ENCODE measurements at regions not wholly inside any gene's neighbourhood (a gene's known extent, or its start where the extent isn't known, plus 50 kb on each side); places are given as distances from the start of the nearest gene placed in this dataset.

DNA sequence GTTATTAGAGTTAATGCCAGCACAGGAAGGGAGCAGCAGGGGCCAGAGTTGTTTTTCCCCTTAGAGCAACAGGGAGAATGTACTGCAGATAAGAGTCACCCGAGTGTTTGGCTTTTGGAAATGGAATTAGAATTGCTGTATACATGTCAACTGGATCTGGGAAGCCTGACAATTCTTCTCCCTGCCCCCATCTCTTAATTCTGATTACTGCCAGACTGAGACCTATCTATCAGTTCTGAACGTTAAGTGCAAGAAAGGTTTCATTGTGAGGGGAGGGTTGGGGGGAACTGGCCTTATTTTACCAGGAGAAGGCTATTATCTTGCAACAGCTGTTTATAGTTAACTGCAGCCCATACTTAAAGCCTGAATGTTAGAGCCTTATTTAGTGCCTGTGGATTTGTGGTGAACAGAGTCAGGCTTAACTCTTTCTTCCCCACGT lies 424.5 kb upstream of the CDH11 start:
- no peak for DNase-seq (ENCODE audit: low spot score)

DNA sequence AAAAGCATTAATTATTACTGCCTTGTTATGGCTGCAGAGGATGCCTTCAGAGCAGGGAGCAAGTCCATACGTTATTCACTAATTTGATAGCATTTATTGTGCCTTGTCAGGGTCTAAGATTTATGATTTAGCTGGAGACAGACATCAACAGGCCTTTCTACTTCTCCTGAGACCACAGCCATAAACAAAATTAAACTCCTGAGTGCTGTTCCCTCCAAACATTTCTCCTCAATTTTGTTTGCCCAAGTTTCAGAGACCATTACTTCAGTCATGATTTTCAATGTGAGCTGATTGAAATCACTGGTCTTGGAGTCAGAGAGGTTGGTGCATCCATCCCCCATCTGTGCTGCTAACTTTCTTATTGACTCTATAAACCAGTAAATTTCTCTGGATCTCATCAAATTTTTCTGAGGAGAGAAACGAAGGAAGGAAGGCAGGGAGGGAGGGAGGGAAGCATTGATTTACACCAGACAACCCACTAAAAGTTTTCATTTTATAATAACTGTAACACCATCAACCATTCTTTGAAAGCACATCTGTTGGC lies 423.6 kb upstream of the CDH11 start:
- DNase-seq (ENCODE audit: low spot score), result no peak

DNA sequence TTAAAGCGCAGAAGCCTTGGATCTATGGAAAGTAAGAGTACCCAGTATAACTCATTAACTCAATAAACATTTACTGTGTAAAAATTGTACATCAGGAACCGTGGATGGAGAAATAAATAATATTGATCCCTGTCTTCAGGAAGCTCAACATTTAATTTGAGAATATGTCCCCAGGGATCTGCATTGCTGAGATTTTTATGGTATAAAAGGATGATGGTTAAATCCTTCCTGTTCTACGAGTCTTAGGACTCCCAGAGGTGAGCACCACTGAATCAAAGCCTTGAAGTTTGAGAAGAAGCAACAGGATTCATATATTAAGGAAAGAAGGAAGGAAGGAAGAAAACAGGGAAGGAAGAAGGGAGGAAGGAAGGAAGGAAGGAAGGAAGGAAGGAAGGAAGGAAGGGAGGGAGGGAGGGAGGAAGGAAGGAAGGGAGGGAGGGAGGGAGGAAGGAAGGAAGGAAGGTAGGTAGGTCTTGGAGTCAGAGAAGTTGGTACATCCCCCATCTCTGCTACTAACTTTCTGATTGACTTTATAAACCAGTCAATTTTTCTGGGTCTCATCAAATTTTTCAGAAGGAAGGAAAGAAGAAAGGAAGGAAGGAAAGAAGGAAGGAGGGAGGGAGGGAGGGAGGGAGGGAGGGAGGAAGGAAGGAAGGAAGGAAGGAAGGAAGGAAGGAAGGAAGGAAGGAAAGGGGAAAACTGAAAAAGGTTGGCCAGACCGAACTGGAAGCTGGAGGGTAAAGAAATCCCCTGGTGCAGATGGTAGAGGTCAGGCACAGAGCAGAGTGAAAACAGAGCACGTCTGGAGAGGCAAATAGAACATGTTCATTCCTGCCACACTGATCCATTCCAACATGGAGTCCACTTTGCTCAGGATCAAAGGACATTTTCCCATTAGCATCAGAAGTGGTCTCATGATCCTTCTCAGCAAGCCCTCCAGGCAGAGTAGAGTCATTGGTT lies 422.2 kb upstream of the CDH11 start:
- DNase-seq (ENCODE audit: low spot score), result no peak

DNA sequence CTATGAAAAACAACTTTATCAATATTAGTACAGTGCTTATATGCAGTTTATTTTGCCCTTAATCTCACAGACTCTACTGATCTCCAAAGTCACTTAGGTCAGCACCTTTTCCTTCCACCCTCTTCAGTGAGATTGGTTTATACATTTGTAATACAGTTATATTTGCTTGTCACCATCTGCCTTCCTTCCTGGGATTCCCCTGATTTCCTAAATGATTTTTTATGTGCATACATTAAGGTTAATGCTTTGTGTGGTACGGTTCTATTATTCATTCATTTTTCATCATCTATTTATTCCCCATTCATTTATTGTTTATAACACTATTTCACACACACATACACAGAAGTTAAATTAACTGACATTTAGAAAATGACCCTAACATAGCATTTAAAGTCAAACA lies 419.8 kb upstream of the CDH11 start:
- no peak for DNase-seq (ENCODE audit: low spot score)

DNA sequence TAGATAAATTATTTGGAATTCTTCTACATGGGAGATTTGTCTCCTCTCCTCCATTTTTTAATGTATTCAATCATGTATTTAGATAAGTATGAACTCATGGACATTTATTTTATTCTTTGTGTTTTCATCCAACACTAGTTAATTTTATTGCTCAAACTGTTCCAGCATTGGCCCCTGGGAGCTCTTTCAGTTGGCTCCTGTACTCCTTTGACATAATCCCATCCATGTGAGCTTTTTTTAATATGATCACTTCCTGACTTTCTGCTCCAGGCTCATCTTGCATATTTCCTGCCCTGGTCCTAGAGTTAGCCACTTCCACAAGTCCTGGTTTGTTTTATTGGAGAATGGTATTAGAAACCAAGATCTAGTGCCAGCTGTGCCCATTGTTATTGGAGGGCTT lies 419.0 kb upstream of the CDH11 start:
- DNase-seq (ENCODE audit: low spot score), result no peak

DNA sequence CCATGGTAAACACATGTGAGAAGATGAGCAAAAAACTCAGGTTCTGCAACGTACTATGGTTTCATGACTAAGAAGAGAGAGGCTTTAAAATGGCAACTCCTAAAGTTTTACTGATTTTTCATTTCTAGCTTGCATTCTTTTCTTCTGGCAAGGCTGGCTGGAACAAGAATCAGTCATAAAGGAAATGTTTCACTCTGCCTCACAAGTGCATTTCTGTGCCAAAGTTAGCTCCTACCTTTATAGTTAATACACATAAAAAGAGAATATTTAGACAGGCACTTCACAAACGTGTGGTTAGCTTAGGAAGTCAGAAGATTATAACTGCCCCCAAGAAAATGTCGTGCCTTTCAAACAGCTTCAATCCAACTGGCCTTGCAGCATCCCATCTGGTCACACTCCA lies 417.1 kb upstream of the CDH11 start:
- no peak for DNase-seq (ENCODE audit: low spot score)

DNA sequence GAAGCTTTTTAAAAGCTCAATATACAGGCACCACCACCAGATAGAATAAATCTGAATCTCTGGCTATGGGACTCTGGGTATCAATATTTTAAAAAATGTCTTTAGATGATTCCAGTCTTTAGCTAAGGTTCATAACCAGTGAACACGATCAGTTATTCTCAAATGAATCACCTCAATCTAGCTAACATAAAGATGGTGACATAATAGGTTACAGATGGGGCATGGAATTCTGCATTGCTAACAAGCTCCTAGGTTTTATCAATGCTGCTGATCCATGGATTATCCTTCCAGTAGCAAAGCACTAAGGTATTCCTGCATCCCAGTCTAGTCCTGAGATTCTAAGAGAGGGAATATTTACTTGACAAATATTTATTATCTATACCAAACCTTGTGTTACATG lies 415.5 kb upstream of the CDH11 start:
- DNase-seq (ENCODE audit: low spot score), result no peak

DNA sequence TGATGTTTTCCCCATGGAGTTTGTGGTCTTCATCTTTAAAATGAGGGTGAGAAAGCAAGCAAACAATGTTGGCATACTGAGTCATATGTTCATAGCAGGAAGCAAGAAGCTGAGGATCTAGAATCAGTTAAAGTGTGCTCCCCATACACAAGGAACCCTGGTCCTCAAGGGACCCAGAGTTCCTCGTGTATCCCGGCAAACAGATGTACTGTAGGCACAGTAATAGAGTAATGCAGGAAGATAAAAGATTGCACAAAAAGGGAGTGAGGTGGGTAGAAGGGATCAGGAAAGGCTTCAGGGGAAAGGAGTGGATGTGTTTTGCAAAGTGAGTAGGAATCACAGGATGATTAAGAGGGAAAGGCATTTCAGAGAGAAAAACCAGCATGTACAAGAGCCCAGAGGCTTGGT lies 412.3 kb upstream of the CDH11 start:
- no peak for DNase-seq (ENCODE audit: low spot score)

DNA sequence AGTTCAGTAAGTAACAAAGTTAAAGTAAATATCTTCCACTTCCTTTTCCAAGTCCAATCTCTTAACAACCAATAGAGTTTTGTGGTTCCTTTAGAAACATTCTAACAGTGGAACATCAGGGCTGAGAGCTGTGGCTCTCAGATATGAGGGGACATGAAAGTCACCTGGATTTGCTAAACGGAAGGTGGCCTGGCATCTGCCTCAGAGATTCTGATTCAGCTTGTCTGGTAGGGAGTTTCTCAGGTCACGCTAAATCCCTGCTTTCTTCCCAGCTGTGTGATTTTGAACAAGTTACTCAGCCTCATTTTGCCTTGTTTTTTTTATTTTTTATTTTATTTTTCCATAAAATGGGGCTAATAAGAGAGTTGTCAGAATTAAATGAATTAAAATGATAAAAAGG lies 411.0 kb upstream of the CDH11 start:
- DNase-seq (ENCODE audit: low spot score), result no peak

DNA sequence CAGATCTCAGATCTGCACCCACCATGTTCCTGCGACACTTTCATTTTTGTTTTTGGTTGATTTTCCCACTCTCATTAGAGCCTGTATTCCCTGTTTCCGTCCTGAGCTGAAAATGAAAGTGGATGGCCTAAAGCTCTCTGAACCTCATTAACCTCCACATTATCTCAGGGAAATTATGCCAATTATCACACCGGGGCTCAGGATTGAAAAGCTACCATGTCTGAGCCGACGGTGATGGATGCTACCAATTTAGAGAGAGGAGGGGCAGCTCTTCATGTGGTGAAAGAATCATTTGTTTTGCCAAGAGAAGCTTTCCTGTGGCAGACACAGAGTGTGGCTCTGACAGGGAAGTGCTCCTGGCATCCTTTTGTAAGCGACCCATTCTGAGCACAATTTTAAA lies 410.4 kb upstream of the CDH11 start:
- DNase-seq (ENCODE audit: low spot score), result no peak

DNA sequence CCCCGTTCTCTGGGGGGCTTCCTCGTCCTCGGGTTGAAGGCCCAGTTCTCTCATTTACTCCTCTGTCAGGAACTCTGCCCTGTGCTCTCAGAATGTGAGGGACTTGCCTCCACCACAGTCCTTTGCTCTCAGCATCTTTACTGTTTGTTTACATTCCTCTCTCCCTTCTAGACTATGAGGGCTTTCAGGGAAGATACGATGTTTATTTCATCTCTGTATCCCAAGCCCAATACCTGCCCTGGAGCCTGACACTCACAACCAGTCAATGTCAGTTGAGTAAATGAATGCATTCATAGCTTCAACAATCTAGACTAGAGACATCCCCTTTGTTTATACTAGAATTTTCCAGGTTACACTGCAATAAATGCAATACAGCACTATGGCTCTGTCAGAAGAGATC lies 409.6 kb upstream of the CDH11 start:
- no peak for DNase-seq (ENCODE audit: low spot score)

DNA sequence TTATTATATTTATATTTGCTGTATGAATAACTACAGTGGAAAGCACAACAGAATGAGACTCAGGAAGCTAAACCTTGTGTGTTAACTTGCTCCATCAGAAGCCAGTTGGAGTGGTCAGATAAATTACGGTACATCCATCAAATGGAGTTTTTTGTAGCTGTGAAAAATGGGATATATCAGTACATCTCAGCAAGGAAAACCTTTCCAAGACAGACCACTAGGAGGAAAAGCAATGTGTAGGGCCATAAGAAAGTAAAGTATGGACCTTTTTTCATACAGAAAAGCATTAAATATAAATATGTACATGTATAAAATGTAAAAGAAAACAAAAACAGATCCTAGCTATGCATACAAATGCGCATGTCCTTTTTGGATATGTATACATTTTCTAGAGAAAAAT lies 403.8 kb upstream of the CDH11 start:
- no peak for DNase-seq (ENCODE audit: low spot score)

DNA sequence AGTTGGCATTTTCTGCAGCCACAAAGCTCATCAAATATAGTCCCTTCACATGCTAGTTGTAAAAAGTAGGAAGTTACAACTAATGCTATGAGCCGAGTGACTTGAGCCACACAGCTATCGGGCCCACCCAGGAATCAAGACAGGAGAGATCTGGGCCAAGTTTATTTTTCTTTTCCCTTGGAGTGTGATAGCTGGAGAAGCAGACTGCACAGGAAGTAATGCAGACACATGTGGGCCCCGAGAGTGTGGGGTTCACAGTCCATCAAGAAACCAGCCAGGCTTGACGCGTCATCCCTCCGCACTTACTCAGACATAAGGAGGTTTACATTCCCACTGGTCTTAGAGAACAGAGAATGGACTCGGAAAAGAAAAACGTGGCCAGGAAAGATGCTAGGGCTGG lies 403.1 kb upstream of the CDH11 start:
- no peak for DNase-seq (ENCODE audit: low spot score)

DNA sequence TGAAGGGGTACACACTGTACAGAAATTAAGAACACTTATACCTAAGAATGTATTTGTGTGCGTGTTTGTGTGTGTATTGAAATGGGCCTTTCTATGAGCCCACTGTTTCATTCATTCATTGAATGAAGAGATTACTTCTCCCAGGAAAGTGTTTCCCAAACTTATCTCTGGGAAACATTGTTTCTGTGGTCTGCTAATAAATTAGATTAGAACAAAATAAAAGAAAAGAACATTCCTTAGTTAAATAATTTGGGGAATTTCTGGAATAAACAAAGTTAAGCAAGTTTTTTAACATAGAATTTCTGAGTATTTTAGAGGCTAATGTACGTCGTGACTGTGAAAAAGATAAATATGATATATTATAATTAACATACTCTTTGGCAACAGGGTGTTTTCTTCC lies 402.4 kb upstream of the CDH11 start:
- DNase-seq (ENCODE audit: low spot score), result no peak

DNA sequence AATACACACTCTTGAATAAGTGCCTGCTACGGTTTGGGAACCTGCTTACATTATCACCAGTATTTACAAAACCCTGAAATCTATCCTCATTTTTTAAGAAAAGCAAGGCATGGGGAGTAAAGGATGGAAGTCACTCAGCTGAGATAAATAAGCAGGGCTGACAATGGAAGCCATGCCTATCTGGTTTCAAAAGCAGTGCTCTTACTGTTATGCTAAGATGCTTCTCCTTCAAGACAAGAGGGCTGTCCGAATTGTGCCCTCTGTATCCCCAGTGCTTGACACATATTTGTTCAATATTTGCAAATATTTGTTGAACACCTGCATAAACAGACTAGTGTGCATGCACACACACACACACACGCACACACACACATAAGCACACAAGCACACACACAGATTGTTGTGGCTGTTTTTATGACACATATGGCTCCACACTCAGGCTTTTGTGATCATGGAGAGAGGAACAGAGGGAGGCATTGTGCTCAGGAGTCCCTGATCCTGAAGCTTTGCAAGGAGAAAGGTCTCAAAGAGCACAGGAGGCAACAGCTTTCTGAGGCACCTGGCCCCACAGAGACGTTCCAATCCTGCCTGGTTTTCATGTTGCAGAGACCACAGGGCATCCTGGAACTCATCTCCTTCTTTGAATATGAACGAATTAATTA lies 401.6 kb upstream of the CDH11 start:
- peak; percentile 4 for DNase-seq (ENCODE audit: low spot score)

DNA sequence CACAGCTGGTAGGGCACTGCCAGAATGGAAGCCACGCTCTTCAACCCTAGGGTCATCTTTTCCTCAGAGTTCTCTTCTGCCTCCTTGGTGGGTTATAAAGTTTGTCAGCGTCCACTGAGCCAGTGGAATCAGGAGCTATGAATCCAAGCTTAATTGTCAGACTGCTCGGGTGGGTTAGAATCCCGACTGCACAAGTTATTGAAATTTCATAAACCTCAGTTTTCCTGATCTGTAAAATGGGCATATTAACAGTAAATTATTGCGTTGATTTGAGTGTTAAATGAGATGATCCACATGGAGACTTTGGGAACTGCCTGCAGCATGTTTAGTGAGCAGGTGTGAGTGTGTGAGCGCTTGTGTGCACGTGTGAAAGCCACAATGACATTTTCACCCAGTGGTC lies 400.5 kb upstream of the CDH11 start:
- no peak for DNase-seq (ENCODE audit: low spot score)

DNA sequence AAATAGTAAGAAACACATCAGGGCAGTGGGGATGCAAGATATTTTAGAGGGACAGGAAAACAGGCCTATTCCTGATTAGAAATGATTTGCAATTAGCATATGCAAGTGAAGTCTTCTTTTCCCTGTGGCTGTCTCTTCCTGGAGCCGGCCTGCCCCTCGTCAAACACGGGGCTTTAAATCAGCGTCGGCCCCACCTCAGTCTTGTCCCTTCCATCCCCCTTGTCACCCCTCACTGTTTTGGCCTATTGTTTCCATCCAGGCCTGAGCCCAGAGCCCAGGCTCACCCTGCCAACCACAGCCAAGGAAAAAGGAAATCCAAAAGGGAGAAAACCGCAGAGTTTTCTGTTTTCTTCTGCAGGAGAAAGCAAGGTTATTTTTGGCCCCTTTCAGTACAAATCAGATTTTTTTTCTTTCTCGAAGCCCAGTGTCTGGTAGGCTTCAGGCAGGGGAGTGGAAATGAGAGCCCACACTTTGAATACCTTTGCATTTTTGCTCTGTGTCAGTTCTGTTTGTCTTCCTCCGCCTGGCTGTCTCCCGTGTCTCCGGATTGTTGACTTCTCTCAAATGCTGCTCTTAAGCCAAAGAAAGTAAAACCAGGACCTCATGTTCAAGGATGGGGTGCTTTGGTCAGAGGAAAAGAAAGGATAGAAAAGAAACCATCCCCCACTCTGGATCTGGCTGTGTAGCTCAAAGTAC lies 399.9 kb upstream of the CDH11 start:
- no peak for DNase-seq (ENCODE audit: low spot score)

DNA sequence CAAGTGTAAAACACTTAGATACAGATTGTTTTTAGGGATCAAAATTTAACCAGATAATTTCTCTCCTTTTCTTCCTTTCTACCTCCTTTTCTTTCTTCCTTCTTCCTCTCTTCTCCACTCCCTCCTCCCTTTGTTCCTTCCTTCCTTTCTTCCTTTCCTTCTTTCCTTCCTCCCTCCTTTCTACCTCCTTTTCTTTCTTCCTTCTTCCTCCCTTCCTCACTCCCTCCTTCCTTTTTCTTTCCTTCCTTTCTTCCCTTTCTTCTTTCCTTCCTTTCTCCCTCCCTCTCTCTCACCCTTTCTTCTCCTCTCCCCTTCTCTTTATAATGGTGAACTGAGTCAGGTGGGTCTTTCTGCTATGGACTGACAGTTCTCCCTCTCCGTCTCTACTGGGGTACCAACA lies 397.5 kb upstream of the CDH11 start:
- no peak for DNase-seq (ENCODE audit: low spot score)

DNA sequence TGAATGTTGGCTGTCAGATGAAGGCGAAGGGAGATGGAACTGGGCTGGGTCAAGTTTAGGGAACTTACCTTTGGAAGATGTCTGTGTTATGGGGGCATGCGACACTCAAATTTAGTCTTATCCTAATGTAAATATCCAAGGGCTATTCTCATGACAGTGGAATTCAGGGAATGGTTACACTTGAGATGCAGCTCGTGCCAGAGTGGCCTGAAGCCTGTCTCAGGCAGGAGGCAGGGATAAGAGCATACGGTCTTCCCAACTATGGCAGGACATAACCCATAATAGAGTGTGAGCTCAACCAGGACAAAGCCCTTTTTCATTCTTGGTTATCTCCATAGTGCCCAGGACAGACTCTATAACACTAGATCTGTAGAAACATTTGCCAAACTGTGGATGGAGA lies 393.3 kb upstream of the CDH11 start:
- no peak for DNase-seq (ENCODE audit: low spot score)

DNA sequence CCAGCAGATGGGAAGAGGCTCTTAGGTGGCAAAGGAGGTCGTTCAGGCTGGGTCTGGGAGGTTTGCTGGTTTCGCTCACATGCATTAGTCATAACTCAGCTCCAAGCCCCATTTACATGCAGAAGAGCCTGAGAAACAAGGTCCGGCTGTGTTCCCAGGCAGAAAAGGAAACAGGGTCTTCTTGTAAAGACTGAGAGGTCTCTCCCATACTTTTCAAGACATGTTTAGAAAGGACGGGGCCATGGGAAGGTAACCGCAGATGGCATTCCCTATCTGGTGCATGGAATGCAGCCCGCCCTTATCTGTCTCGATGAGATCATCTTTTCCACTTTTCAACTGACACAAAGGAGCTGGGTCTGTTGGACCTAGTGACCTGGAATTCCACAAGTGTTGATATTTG lies 389.0 kb upstream of the CDH11 start:
- peak; percentile 5 for DNase-seq (ENCODE audit: low spot score)

DNA sequence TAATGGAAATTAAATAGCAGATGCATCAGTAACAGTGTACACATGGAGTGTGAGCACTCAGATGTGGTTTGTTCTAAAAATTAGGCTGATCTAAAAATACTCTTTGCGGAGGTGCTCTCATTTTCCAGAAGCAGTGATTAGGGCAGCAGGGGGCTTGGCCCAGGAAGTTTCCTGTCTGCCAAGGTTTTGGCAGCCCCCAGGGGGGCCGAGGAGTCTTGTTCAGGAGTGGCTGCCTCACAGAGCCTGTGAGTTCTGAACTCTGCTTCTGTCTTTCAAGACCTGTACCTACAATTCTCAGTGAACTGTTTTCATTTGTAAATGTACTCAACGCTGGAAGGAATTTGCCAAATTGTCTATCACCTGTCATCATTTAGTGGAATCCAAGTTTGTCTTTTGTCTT lies 388.4 kb upstream of the CDH11 start:
- DNase-seq (ENCODE audit: low spot score), result no peak

DNA sequence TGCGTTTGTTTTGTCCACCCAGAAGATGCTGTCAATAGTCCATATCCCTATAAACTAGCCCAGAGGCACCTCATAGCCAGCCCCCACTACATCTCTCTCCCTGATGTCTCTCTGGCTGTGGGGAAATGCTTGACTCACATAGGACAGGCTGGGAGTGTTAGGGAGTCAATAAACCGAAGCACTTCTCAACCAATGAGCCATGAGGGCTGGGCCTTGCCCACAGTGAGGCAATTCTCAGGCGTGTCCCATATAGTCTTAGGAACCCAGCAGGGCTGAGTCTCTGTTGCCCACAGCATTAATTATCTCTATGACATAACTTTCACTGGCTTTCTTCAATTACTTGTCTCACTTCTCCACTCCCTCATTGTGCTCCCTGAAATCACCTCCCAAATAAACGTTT lies 387.3 kb upstream of the CDH11 start:
- no peak for DNase-seq (ENCODE audit: low spot score)

DNA sequence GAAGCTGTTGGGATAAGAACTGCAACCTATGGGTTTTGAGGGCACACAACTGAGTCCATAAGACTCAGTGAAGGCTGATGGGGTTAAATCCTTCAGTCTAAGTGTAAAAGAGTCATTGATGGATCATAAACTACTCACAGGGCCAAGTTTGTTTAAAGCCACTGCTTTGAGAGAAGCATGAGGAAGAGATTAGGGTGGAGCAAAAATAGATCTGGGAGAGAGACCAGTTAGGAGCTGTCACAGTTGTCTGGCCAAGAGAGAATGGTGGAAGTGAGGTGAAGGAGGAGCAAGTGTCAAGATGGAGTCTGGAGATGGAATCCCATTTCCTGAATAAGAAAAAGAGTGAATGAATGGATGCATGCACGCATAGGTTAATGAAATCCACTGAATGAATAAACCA lies 379.1 kb upstream of the CDH11 start:
- DNase-seq (ENCODE audit: low spot score), result no peak
